ENCODE measurements at regions not wholly inside any gene's neighbourhood (a gene's known extent, or its start where the extent isn't known, plus 50 kb on each side); places are given as distances from the start of the nearest gene placed in this dataset.

DNA sequence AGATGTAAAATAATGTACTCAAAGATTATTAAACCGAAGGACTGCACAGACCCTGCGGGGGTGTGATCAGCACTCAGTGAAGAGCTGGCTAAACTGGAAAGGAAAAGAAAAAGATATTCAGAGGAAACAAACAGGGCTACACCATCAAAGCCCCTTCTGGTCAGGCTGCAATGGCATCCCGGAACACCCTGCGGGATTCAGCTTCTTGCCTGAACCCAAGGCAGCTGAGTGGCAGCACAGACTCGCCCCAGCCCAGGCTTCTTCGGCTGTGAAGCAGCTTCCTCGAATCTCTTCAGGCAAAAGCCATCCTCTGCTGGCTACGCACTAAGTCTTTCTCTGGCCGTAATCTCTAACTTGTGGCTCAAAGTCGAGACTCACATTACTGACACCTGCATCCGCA lies 220.9 kb downstream of the TEX29 start:
- DNase-seq: no peak
- Histone ChIP-seq H3K4me1 (peaks cover 0 to 15% (median 0%) of the 10 kb centered on the region in 3 donors), H3K27me3 (peaks cover 0 to 52% (median 0%) of the 10 kb centered on the region in 4 donors), H3K9me3 (peaks cover 0 to 11% (median 0%) of the 10 kb centered on the region in 3 donors), H3K27ac (no peak overlapping the region), H3K4me3 (no peak overlapping the region), H3K36me3 (no peaks in the 10 kb centered on the region)
- intact Hi-C loops (cut with DNase I): no loop called here
- TF ChIP-seq POLR2A (IDR thresholded peaks at IDR 0.05): no peak
- TF ChIP-seq, protein P1, sequence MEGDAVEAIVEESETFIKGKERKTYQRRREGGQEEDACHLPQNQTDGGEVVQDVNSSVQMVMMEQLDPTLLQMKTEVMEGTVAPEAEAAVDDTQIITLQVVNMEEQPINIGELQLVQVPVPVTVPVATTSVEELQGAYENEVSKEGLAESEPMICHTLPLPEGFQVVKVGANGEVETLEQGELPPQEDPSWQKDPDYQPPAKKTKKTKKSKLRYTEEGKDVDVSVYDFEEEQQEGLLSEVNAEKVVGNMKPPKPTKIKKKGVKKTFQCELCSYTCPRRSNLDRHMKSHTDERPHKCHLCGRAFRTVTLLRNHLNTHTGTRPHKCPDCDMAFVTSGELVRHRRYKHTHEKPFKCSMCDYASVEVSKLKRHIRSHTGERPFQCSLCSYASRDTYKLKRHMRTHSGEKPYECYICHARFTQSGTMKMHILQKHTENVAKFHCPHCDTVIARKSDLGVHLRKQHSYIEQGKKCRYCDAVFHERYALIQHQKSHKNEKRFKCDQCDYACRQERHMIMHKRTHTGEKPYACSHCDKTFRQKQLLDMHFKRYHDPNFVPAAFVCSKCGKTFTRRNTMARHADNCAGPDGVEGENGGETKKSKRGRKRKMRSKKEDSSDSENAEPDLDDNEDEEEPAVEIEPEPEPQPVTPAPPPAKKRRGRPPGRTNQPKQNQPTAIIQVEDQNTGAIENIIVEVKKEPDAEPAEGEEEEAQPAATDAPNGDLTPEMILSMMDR (IDR thresholded peaks at IDR 0.05): no peak
- 79 to 83% methylated on average over 10 to 11 of the region's 11 CpGs for WGBS, 2 donors

DNA sequence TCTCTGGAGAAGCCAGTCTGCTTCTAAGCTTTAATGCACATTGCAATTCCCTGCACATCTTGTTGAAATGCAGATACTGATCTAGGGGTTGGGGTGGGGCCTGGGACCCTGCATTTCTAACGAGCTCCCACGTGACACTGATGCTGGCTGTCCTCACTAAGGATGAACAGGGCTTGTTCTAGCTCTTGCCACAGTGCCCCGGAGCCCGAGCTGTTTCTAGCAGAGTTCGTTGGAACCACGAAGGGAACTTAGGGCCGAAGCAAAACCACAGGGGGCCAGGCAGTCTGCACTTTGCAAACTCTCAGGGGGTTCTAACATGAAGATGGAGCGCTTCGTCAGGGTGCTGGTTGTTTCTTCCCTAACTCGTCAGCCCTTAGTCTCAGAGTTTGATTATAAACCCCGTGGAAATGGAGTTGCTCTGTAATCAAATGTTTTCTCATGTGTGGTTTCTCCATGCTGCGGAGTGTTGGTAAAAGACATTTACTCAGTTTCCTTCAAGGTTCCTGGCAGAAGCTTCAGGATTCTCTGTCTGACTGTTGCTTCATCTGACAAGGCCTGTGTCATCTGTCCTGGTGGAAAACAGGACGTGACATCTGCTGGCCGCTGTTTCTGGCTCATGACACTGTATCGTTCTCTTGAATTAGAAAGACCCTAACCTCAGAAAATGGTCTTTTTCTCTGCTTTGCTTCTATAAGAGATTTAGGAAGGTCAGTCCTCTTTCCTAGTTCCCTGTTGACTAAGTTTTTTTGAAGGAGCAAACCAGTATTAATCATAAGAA lies 221.5 kb downstream of the TEX29 start:
- Histone ChIP-seq H3K27ac (no peak overlapping the region), H3K4me3 (no peak overlapping the region), H3K4me1 (peaks cover 0 to 15% (median 0%) of the 10 kb centered on the region in 3 donors), H3K9me3 (peaks cover 0 to 11% (median 0%) of the 10 kb centered on the region in 3 donors), H3K36me3 (no peaks in the 10 kb centered on the region), H3K27me3 (peaks cover 0 to 46% (median 0%) of the 10 kb centered on the region in 4 donors)
- no peak for DNase-seq
- WGBS, 2 donors: 82 to 84% methylated on average over 10 to 15 of the region's 15 CpGs
- TF ChIP-seq, protein P1 (IDR thresholded peaks at IDR 0.05): no peak
- TF ChIP-seq POLR2A (IDR thresholded peaks at IDR 0.05): no peak
- intact Hi-C loops (cut with DNase I): no loop called here

DNA sequence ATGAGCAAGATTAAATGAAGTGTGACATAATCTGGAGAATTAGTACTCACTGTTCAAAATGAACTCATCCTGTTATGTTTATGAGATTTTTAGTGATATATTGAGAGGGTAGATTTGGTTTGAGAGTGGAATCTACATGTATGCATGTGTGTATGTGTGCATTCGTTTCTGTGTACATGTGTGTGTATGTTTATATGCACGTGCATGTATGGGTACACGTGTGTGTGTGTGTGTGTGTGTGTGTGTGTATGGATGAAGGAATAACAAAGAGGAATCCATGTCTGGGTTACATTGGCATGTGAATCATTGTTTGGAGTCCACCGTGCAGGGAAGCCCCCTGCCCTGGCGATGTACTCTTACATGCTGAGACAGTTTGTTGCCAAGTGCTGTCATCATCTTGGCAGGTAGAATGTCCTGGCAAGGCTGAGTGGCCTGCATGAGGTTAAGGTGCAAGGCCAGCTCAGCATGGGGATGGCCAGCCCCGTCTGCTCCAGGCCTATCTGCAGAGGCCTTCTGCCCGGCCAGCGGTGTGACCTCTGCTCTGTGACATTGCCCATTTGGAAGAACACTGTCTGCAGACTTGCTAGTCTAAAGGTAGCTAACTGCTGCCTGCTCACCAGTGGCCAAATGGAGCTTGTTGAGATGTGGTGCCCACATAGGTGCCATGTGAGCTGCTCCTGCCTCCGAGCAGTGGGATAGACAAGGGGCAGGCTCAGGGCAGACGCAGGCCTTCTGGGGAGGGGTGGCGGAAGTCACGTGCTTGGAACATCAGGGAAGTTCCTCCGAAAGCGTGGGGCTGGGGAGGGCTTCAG lies 222.3 kb downstream of the TEX29 start:
- Histone ChIP-seq H3K4me1 (peaks cover 0 to 10% (median 0%) of the 10 kb centered on the region in 3 donors), H3K27me3 (peaks cover 0 to 38% (median 0%) of the 10 kb centered on the region in 4 donors), H3K36me3 (no peaks in the 10 kb centered on the region), H3K9me3 (peaks cover 0 to 11% (median 0%) of the 10 kb centered on the region in 3 donors), H3K4me3 (no peak overlapping the region), H3K27ac (no peak overlapping the region)
- WGBS, 2 donors: 71 to 79% methylated on average over 10 to 12 of the region's 14 CpGs
- no peak for DNase-seq
- intact Hi-C loops (cut with DNase I): no loop called here
- TF ChIP-seq POLR2A (IDR thresholded peaks at IDR 0.05): no peak
- TF ChIP-seq, protein P1 (IDR thresholded peaks at IDR 0.05): no peak

DNA sequence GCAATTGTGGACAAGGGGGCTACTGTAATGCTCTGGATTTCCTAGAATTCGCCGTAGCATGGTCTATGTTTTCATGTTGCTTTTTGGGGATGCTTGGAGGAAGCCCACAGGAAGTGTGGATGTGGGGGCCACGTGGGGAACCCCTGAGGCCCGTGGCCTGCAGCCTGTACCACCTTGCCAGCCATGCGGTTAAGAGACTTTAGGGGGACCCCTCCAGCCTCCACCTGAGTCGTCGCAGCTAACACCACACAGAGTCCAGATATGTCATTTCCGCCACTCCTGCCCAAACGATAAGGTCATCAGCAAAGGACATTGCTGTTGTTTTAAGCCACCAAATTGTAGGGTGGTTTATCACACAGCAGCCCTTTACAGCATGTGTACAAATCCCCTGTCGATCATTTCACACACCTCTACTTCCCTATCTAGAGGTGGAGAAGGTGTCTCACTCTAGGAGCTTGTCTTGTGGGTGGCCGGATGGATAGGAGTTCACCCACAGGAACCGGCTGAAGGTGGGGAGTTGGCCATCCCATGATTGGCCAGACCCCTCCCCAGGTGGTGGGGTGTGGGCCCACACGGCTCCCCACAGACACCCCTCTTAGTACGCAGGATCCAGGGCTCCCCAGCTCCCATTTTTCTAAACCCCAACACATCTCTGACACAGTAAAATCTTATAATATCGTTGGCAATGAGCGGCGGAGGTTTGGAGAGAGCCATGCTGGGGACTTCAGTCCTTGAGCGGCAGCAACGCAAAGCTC lies 226.7 kb downstream of the TEX29 start:
- WGBS, 2 donors: 76 to 84% methylated on average over 11 to 16 of the region's 19 CpGs
- no peak overlapping the region for H3K27ac ChIP-seq
- intact Hi-C loops (cut with DNase I): no loop called here
- no peak overlapping the region for H3K4me3 ChIP-seq
- peaks cover 0 to 11% (median 0%) of the 10 kb centered on the region in 3 donors for H3K9me3 ChIP-seq
- H3K36me3 ChIP-seq: no peaks in the 10 kb centered on the region
- no peaks in the 10 kb centered on the region for H3K27me3 ChIP-seq
- no peaks in the 10 kb centered on the region for H3K4me1 ChIP-seq
- TF ChIP-seq, protein P1 (IDR thresholded peaks at IDR 0.05): no peak
- no peak for TF ChIP-seq POLR2A (IDR thresholded peaks at IDR 0.05)
- DNase-seq: no peak
